ENCODE measurements at regions not wholly inside any gene's neighbourhood (a gene's known extent, or its start where the extent isn't known, plus 50 kb on each side); places are given as distances from the start of the nearest gene placed in this dataset.

DNA sequence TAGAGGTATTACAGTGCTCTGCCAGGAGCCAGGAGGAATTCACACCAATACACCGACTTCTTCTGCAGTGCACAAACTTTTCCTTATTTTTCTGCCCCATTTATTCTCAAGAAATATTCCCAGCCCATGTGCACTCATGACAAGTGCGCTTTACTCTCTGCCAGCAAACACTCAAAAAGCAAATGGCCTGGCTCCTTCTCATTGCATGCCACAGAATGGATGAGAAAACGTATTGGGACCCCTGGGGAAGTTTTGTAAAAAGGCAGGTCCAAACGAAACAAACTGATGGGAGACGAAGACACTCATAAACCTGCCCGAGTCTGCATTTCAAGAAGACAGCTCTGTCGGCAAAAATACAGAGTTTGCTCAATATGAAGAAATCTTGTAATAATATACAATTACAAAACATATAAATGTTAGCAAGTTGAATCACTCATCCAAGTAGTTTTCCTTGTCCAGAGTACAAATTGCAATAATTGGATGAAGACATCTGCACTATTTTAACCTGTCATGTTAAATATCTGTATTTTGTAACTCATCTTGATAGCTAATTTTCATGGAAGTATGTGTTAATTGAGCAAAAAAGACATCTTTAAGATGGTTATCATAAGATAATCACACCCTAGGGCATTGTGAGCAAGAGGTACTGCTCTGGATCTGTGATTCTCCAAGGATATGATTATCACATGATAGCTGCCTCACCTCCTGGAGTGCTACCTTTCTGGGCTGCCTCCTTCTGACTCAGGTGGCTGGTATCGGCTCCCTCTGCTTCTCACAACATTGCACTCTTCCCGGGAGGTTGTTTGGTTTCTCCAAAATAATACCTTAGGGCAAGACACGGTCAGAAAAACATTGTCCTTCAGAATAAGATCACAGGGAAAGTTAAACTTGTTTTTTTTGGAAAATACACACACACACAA, 260.8 kb upstream of the G2E3 start:
- TF ChIP-seq, protein P1, sequence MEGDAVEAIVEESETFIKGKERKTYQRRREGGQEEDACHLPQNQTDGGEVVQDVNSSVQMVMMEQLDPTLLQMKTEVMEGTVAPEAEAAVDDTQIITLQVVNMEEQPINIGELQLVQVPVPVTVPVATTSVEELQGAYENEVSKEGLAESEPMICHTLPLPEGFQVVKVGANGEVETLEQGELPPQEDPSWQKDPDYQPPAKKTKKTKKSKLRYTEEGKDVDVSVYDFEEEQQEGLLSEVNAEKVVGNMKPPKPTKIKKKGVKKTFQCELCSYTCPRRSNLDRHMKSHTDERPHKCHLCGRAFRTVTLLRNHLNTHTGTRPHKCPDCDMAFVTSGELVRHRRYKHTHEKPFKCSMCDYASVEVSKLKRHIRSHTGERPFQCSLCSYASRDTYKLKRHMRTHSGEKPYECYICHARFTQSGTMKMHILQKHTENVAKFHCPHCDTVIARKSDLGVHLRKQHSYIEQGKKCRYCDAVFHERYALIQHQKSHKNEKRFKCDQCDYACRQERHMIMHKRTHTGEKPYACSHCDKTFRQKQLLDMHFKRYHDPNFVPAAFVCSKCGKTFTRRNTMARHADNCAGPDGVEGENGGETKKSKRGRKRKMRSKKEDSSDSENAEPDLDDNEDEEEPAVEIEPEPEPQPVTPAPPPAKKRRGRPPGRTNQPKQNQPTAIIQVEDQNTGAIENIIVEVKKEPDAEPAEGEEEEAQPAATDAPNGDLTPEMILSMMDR (conservative IDR thresholded peaks at IDR 0.05; ENCODE audit: low read length), result no peak
- no peak for TF ChIP-seq EZH2phosphoT487 (IDR thresholded peaks at IDR 0.05; ENCODE audit: borderline replicate concordance)

Measured in Loucy (cell line).